GM23248 (cell line): ENCODE measurements at regions not wholly inside any gene's neighbourhood (a gene's known extent, or its start where the extent isn't known, plus 50 kb on each side); places are given as distances from the start of the nearest gene placed in this dataset.

ENCODE experiments used
- EZH2 ChIP-seq: fragments of 200-600 bp; sonication (generic); IDR thresholded peaks from 2 replicates; pipeline ENCODE4 v1.6.1; 2018; ENCODE audit warnings: antibody characterized with exemption, mild to moderate bottlenecking; ENCODE audit not compliant: insufficient read depth, poor library complexity, severe bottlenecking
- EZH2phosphoT487 ChIP-seq: fragments of 200-600 bp; sonication (generic); IDR thresholded peaks from 2 replicates; pipeline ENCODE4 v1.6.1; 2018; ENCODE audit warnings: antibody characterized with exemption, moderate library complexity, mild to moderate bottlenecking, low read depth; ENCODE audit not compliant: insufficient read depth

- TF ChIP-seq EZH2phosphoT487 (no peak), EZH2 (no peak)
Measured at GRCh38 chr10:21423850-21424249, 101.6 kb downstream of the SKIDA1 start.
